Stimulated activated CD8-positive, alpha-beta memory T cell treated with anti-CD3 and anti-CD28 coated beads, Interleukin-2, amount 100 ng/mL, for 1 hour (primary cell): ENCODE measurements at regions not wholly inside any gene's neighbourhood (a gene's known extent, or its start where the extent isn't known, plus 50 kb on each side); places are given as distances from the start of the nearest gene placed in this dataset.

Experiments
- DNase-seq, 2 donors: peaks; one replicate each; pipeline ENCODE4 v3.0.0-alpha.2; 2020; ENCODE audit warnings: low read depth in 2 of 2

DNA sequence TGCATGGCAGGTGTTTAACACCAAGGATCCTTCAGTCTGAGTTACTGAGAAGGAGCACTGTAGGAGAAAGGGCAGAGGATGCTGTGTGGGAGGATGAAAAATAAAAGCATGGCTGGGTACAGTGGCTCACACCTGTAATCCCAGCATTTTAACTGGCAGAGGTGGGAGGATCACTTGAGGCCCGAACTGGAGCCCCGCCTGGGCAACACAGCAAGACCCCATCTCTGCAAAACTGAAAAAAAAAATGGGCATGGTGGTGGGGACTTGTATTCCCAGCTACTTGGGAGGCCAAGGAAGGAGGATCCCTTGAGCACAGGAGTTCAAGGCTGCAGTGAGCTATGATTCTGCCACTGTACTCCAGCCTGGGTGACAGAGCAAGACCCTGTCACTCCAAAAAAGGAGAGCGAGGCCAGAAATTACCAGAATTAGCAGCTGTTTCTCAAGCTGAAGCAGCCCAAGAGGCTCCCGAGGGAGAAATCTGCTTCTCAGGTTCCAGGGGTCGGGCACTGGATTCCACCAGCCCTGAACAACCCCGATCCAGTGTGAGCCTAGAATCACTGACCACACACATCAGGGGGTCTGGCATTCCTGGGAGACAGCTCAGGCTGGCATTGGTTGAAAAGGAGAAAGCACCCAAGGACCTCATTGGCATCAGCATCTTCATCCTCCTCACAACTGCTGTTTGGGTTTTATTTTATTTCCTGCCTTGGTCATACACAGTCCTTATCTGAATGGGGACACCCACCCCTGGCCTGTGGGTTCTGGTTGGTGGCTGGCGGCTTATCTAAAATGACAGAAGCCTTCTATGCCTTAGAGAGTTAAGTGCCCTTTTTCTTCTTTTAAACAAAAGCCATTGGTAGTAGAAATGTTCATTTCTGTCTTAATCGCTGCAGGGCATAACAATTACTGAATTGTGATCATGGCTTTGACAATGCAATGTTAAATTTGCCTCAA lies 66.3 kb upstream of the TRIM2 start:
- no peak for DNase-seq

DNA sequence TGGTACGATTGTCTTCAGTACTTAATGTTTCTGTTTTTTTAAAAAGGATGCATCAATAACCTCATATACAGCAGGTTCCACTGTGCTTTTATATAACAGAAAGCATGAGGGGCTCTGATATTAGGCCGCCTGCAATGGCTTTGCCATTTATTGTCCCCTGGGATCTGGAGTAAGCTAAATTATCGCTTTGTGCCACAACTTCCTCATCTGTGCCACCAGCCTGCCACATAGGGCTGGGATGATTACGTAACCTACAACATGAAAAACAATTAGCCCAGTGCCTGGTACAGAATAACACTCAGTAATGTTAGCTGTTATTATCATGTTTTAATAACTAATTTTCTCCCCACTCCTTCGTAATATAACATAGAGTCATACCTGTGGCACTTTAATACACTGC lies 65.5 kb upstream of the TRIM2 start:
- DNase-seq: no peak

GRCh38 chr4:153140294-153140693 lies 63.9 kb upstream of the TRIM2 start:
- DNase-seq: no peak

DNA sequence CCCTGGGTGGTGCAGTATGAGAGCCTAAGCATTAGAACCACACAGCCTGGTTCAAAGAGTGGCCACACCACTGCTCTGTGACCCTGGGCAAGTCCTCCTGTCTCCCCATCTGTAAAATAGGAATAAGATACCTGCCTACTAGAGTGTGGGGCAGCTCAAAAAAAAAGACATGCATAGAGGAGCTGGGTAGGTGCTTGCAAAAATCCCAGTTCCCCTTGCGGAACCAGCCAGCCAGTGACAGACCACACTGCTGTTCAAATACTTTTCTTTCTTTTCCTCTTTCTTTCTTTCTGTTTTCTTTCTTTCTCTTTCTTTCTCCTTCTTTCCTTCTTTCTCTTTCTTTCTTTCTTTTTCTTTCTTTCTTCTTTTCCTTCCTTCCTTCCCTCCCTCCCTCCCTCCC lies 63.0 kb upstream of the TRIM2 start:
- DNase-seq: no peak

DNA sequence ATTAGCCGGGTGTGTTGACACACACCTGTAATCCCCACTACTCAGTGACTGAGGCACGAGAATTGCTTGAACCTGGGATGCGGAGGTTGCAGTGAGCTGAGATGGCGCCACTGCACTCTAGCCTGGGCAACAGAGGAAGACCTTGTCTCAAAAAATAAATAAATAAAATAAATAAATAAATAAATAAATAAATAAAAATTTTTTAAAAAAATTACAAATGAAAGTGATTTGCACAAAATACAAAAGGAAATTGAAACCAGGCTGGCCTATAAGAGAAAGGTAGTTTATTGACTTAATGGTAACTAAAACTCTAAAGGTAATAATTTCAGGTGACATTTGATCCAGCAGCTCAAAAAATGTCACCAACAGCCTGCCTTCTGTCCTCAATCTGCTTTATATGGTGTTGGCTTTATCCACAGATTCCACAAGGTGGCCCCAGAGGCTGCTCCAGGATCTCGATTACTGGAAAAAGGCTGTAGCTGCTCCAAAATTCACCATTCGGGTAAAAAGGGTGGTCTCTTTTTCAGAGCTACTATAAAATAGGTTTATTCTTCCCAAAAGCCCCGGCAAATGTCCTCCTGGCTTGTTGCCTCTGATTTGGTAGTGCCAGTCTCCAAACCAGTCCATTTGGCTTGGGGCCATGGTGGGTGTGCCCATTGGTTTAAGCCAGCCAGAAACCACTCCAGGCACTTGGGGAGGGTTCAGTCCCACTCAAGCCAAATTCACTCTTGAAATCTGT lies 61.4 kb upstream of the TRIM2 start:
- peak in 1 of 2 donors; percentile 20 for DNase-seq

DNA sequence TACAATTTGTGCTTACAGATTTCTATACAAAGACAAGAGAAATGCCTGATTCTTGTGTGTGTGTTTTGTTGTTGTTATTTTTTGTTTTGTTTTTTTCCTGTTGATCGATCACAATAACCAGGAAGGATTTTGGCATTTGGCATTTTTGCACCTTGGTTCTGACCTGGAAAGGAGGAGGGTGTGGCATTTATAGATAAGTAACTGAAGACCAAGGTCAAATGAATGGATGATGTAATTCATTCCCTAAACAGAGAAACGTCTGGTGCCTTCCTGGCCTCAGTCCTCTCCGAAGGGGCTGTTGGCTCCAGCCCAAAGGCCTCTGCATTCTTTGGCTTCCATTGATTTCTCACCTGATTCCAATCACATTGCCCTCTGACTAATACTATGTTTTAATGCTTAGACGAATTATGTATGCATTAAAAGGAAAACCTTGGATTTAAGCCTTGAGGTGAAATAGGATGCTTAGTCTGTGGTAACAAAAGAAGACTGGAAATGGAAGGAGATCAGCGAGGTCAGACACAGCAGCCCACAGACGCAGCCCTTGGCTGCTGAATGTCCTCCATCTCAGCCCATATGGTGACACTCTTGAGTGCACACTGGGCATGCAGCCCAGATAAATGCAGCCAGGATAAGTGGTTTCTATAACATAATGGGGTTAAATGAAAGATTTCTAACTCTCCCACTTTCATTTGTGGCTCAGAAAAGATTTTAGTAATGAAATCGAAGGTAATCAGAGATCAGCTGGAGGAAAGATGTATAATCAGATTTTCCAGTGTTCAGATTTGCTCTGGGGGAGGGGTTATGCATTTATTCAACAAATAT lies 60.5 kb upstream of the TRIM2 start:
- no peak for DNase-seq

GRCh38 chr4:153146031-153146430 lies 58.2 kb upstream of the TRIM2 start:
- DNase-seq: no peak

- no peak for DNase-seq
These were observed 57.3 kb upstream of the TRIM2 start for GRCh38 chr4:153146961-153147360.

GRCh38 chr4:153148791-153149190 lies 55.5 kb upstream of the TRIM2 start:
- DNase-seq: no peak

DNA sequence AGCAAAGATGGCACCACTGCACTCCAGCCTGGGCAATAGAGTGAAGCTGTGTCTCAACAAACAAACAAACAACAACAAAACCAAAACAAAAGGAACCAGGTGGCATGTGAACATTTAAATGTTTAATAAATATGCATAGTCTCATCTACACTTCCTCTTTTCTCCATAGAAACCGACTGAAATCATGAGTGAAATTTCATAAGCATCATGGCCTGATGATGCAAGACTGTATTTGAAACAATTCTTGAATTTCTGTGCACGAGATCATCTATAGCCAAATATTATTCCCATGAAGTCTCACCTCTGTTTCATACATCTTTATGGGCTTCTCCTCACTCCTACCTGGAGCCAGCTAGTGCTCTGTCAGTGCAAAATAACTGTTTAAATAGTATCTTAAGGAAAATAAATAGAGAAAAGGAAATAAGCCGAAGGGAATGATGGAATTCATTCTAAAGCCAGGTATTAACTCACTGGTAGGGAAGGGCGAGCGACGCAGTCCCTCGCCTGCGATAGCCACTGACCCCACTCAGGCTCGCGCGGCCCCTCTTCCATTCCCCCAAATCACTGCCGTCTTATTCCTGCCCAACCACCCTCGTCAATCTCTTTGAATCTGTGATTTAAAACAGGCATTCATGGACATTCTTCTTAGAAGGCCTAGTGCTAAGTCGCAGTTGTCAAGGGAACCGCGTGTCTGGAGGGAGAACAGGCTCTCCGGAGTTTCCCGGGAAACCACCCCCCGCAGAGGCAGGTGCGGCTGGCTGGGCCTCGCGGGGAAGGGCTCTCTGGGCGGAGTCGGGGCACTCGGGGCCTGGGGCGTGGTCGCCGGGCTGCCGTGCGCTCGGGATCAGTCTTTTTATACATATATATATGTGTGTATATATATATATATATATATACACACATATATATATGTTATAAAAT lies 52.4 kb upstream of the TRIM2 start:
- DNase-seq: no peak

GRCh38 chr4:153152501-153153338 lies 51.5 kb upstream of the TRIM2 start:
- peak in 1 of 2 donors; percentile 17 for DNase-seq

DNA sequence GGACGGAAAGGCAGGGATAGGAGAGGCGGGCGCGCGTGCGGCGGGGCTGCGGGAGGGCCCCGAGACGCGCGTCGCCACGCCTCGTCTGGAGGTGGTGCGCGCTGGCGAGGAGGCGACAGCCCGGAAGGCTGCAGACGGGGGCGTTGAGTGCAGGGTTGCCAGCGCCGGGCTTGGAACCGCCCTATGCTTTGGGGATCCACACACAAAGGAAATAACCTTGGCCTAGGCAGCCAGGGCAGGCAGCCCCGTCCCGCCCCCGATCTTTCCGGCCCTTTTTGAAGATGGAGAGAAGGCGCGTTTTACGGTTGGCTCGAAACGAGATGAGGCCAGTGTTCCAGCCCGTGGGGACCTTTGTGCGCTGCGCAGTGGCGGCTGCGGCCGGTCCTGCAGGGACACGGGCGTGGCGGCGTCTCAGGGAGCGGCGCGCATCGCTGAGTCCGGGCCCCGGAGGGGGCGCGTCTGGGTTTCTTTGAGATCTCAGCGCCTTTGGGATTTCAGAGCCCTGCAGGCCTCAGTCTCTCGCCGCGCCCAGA lies 50.8 kb upstream of the TRIM2 start:
- peak in 1 of 2 donors; percentile 35 for DNase-seq

DNA sequence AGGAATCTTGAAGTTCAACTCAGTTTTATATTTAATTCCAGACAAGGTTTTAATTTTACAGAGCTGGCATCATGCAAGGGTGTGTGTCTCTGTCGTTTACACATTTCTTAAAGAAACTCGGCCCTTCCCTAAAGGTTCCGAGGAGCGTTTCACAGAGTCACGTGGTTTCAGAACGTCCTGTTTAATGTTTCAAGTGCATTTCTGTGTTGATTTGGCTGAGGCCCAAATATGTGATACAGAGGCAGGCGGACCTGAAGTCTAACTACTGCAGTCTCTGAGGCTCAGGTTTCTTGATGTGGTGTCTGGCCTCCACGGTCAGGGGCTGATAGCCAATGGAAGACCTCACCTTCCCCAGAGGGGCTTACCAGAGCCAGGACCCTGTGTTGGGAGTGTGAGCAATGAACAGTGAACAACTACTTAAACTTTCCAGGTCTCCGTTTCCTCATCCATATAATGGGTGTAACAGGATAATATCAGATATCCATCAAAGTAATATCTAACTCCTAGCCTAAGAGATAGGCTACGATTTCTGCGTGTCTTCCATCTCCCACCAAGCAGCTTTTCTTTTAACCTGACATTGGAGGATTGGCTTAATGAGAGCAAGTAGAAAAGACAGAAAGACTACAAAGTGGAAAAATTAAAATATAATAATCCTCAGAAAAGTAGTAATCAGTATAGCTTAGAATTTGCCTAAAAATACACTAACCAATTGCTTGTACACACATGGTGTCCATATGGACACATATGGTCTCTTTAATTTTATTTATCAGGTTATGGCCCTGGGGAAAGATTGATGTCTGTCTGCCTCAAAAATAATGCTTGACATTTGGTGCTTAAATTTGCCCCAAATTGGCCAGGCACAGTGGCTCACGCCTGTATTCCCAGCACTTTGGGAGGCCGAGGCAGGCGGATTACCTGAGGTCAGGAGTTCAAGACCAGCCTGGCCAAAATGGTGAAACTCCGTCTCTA lies 50.0 kb upstream of the TRIM2 start:
- no peak for DNase-seq
